H9 (cell line): ENCODE measurements at regions not wholly inside any gene's neighbourhood (a gene's known extent, or its start where the extent isn't known, plus 50 kb on each side); places are given as distances from the start of the nearest gene placed in this dataset.

Experiments
- DNase-seq: peaks from one replicate; pipeline ENCODE4 v3.0.0-alpha.2; 2017
- H2AFZ ChIP-seq: one replicate; pipeline ENCODE4 v1.6.1; 2013; ENCODE audit warnings: mild to moderate bottlenecking, low read length, control low read depth, moderate library complexity
- H2AK5ac ChIP-seq: 2 replicates; pipeline ENCODE4 v1.6.1; 2013; ENCODE audit warnings: low read length, control low read depth, mixed read lengths; ENCODE audit not compliant: insufficient read length
- H2BK120ac ChIP-seq: one replicate; pipeline ENCODE4 v1.6.1; 2013; ENCODE audit warnings: low read depth, mild to moderate bottlenecking, low read length, control low read depth, inconsistent platforms; ENCODE audit not compliant: poor library complexity, severe bottlenecking
- H2BK12ac ChIP-seq: 2 replicates; pipeline ENCODE4 v1.6.1; 2013; ENCODE audit warnings: low read length, control low read depth, mixed read lengths, low read depth; ENCODE audit not compliant: insufficient read length
- H2BK15ac ChIP-seq: 2 replicates; pipeline ENCODE4 v1.6.1; 2013; ENCODE audit warnings: low read depth, low read length, control low read depth
- H2BK20ac ChIP-seq: one replicate; pipeline ENCODE4 v1.6.1; 2013; ENCODE audit warnings: low read depth, mild to moderate bottlenecking, low read length, control low read depth, inconsistent platforms; ENCODE audit not compliant: poor library complexity, severe bottlenecking
- H2BK5ac ChIP-seq: 2 replicates; pipeline ENCODE4 v1.6.1; 2013; ENCODE audit warnings: low read length, control low read depth, mixed read lengths; ENCODE audit not compliant: insufficient read length
- H3K14ac ChIP-seq: 2 replicates; pipeline ENCODE4 v1.6.1; 2013; ENCODE audit warnings: low read length, control low read depth; ENCODE audit not compliant: insufficient read depth
- H3K18ac ChIP-seq: 2 replicates; pipeline ENCODE4 v1.6.1; 2013; ENCODE audit warnings: low read depth, mild to moderate bottlenecking, mixed read lengths, low read length, control low read depth; ENCODE audit not compliant: insufficient read length
- H3K23ac ChIP-seq: 2 replicates; pipeline ENCODE4 v1.6.1; 2013; ENCODE audit warnings: low read length, control low read depth, mixed read lengths, low read depth; ENCODE audit not compliant: insufficient read length
- H3K23me2 ChIP-seq: 2 replicates; pipeline ENCODE4 v1.6.1; 2013; ENCODE audit warnings: low read depth, mild to moderate bottlenecking, mixed read lengths, low read length, control low read depth; ENCODE audit not compliant: insufficient read length, poor library complexity, severe bottlenecking
- H3K27ac ChIP-seq: 2 replicates; pipeline ENCODE4 v1.5.1; 2013; ENCODE audit warnings: low read length, control low read depth, mixed read lengths, low read depth; ENCODE audit not compliant: insufficient read length
- H3K27me3 ChIP-seq: 2 replicates; pipeline ENCODE4 v1.6.1; 2013; ENCODE audit warnings: low read length, control low read depth, inconsistent platforms; ENCODE audit not compliant: insufficient read depth
- H3K4ac ChIP-seq: 2 replicates; pipeline ENCODE4 v1.6.1; 2013; ENCODE audit warnings: low read depth, mild to moderate bottlenecking, control low read depth, inconsistent platforms, low read length, moderate library complexity
- H3K4me1 ChIP-seq: 2 replicates; pipeline ENCODE4 v1.6.1; 2013; ENCODE audit warnings: low read length, control low read depth, inconsistent platforms; ENCODE audit not compliant: insufficient read depth
- H3K4me2 ChIP-seq: 2 replicates; pipeline ENCODE4 v1.6.1; 2013; ENCODE audit warnings: low read length, control low read depth, mixed read lengths; ENCODE audit not compliant: insufficient read length, insufficient read depth
- H3K56ac ChIP-seq: 2 replicates; pipeline ENCODE4 v1.6.1; 2013; ENCODE audit warnings: low read depth, mild to moderate bottlenecking, mixed read lengths, low read length, control low read depth; ENCODE audit not compliant: insufficient read length
- H3K79me1 ChIP-seq: 2 replicates; pipeline ENCODE4 v1.6.1; 2013; ENCODE audit warnings: low read depth, mild to moderate bottlenecking, moderate library complexity, low read length, control low read depth, inconsistent platforms; ENCODE audit not compliant: insufficient read depth, poor library complexity, severe bottlenecking
- H3K79me2 ChIP-seq: 2 replicates; pipeline ENCODE4 v1.6.1; 2013; ENCODE audit warnings: low read length, control low read depth, inconsistent platforms; ENCODE audit not compliant: insufficient read depth
- H3K9ac ChIP-seq: 2 replicates; pipeline ENCODE4 v1.6.1; 2013; ENCODE audit warnings: low read length, control low read depth, mixed read lengths; ENCODE audit not compliant: insufficient read length; ENCODE audit errors: extremely low read depth
- H3K9me3 ChIP-seq: one replicate; pipeline ENCODE4 v1.6.1; 2013; ENCODE audit warnings: low read depth, low read length, inconsistent platforms; ENCODE audit not compliant: control insufficient read depth
- H3T11ph ChIP-seq: one replicate; pipeline ENCODE4 v1.6.1; 2013; ENCODE audit warnings: mild to moderate bottlenecking, low read length, control low read depth, inconsistent platforms
- H4K20me1 ChIP-seq: one replicate; pipeline ENCODE4 v1.6.1; 2013; ENCODE audit not compliant: control insufficient read depth, insufficient read length, insufficient read depth
- H4K5ac ChIP-seq: 2 replicates; pipeline ENCODE4 v1.6.1; 2013; ENCODE audit warnings: low read depth, mild to moderate bottlenecking, mixed read lengths, low read length, control low read depth; ENCODE audit not compliant: insufficient read length
- H4K8ac ChIP-seq: replicated peaks from 2 replicates; pipeline ENCODE4 v1.6.1; 2013; ENCODE audit warnings: low read length, control low read depth, mixed read lengths, low read depth; ENCODE audit not compliant: insufficient read length
- H4K91ac ChIP-seq: 2 replicates; pipeline ENCODE4 v1.6.1; 2013; ENCODE audit warnings: low read depth, mild to moderate bottlenecking, moderate library complexity, mixed read lengths, low read length, control low read depth; ENCODE audit not compliant: insufficient read length
- H3K27ac Mint-ChIP-seq, 3 experiments: 2 replicates in 2 of 3; 3 replicates in 1 of 3; pipeline ENCODE4 v1.8.0; 2020 to 2021; ENCODE audit warnings: mixed read lengths in 3 of 3, mild to moderate bottlenecking in 1 of 3, moderate library complexity in 1 of 3
- H3K27me3 Mint-ChIP-seq: 2 replicates; pipeline ENCODE4 v1.8.0; 2021; ENCODE audit warnings: low read depth, mild to moderate bottlenecking, moderate library complexity, mixed read lengths
- H3K36me3 Mint-ChIP-seq, 3 experiments: 2 replicates in 2 of 3; 3 replicates in 1 of 3; pipeline ENCODE4 v1.8.0; 2020 to 2021; ENCODE audit warnings: low read depth in 3 of 3, mixed read lengths in 3 of 3; ENCODE audit not compliant: insufficient read depth in 1 of 3
- H3K4me1 Mint-ChIP-seq, 2 experiments: 2 replicates each; pipeline ENCODE4 v1.8.0; 2020; ENCODE audit warnings: mixed read lengths in 2 of 2
- H3K4me3 Mint-ChIP-seq, 2 experiments: 2 replicates in 1 of 2; 3 replicates in 1 of 2; pipeline ENCODE4 v1.8.0; 2020 to 2021; ENCODE audit warnings: mild to moderate bottlenecking in 2 of 2, mixed read lengths in 2 of 2, moderate library complexity in 1 of 2
- H3K9me3 Mint-ChIP-seq, 2 experiments: 2 replicates in 1 of 2; 3 replicates in 1 of 2; pipeline ENCODE4 v1.8.0; 2020; ENCODE audit warnings: mild to moderate bottlenecking in 2 of 2, mixed read lengths in 2 of 2, moderate library complexity in 1 of 2
- CTCF ChIP-seq: fragments of 200-600 bp; sonication (generic); conservative IDR thresholded peaks from 3 replicates; pipeline ENCODE4 v1.8.0; 2021; ENCODE audit warnings: antibody characterized with exemption, mild to moderate bottlenecking
- WGBS: extraction: QIAGEN DNeasy Blood & Tissue Kit; methylation state at CpG from one replicate; pipeline ENCODE4 v1.1.7; 2013; ENCODE audit warnings: missing lambda C conversion rate, low lambda C conversion rate, mixed read lengths; ENCODE audit not compliant: insufficient read length; ENCODE audit errors: extremely low coverage; 5-methylcytosine and 5-hydroxymethylcytosine counted together

- Mint-ChIP-seq H3K4me3 (no peak overlapping the region), H3K36me3 (no peaks in the 10 kb centered on the region; a peak in 1 of 7 replicates), H3K9me3 (no peaks in the 10 kb centered on the region), H3K27me3 (no peaks in the 10 kb centered on the region), H3K4me1 (no peaks in the 10 kb centered on the region), H3K27ac (no peak overlapping the region)
- Histone ChIP-seq H4K5ac (no peak overlapping the region), H3K4me1 (no peaks in the 10 kb centered on the region), H3K14ac (no peak overlapping the region), H2BK5ac (no peak overlapping the region), H2BK15ac (no peak overlapping the region), H3K56ac (no peak overlapping the region), H3K79me2 (no peaks in the 10 kb centered on the region), H3K18ac (no peak overlapping the region), H3K27ac (no peak overlapping the region), H3K4ac (no peak overlapping the region), H4K20me1 (no peaks in the 10 kb centered on the region), H3K4me2 (no peak overlapping the region), H3K27me3 (no peaks in the 10 kb centered on the region), H3T11ph (no peak overlapping the region), H3K79me1 (no peaks in the 10 kb centered on the region), H3K23ac (no peak overlapping the region), H4K91ac (no peak overlapping the region), H3K9ac (no peak overlapping the region), H2BK12ac (no peak overlapping the region), H2BK20ac (no peak overlapping the region), H2AK5ac (no peak overlapping the region), H2BK120ac (no peak overlapping the region), H2AFZ (no peak overlapping the region), H3K23me2 (no peaks in the 10 kb centered on the region), H3K9me3 (no peaks in the 10 kb centered on the region), H4K8ac (no peak overlapping the region)
- WGBS: no CpG with 5 or more reads among the region's 4 CpGs
- no peak for DNase-seq
- TF ChIP-seq CTCF: no peak
These were observed 511.6 kb upstream of the CELF4 start for GRCh38 chr18:38077229-38077628.
